DND-41 (cell line): ENCODE measurements at regions not wholly inside any gene's neighbourhood (a gene's known extent, or its start where the extent isn't known, plus 50 kb on each side); places are given as distances from the start of the nearest gene placed in this dataset.

Experiments used
- ATAC-seq: fragments of 200-7000 bp; cut with Tn5 transposase; 3 replicates; pipeline ENCODE4 v1.9.1; 2021; ENCODE audit warnings: low read depth; ENCODE audit not compliant: insufficient read depth
- DNase-seq: peaks from one replicate; pipeline ENCODE4 v3.0.0-alpha.2; 2020
- H2AFZ ChIP-seq: 2 replicates; pipeline ENCODE4 v1.6.0; 2012; ENCODE audit warnings: low read depth, low read length
- H3K27ac ChIP-seq: 2 replicates; pipeline ENCODE4 v1.5.1; 2012; ENCODE audit warnings: low read length, inconsistent platforms
- H3K27me3 ChIP-seq: fragments of 200-600 bp; sonication (generic); 2 replicates; pipeline ENCODE4 v1.6.0; 2012; ENCODE audit warnings: low read length, mild to moderate bottlenecking, inconsistent platforms; ENCODE audit not compliant: insufficient read depth, poor library complexity
- H3K36me3 ChIP-seq: 2 replicates; pipeline ENCODE4 v1.5.1; 2012; ENCODE audit warnings: low read length, inconsistent platforms; ENCODE audit not compliant: insufficient read depth
- H3K4me1 ChIP-seq: 2 replicates; pipeline ENCODE4 v1.5.1; 2012; ENCODE audit warnings: mild to moderate bottlenecking, low read length; ENCODE audit not compliant: insufficient read depth
- H3K4me2 ChIP-seq: 2 replicates; pipeline ENCODE4 v1.6.0; 2012; ENCODE audit warnings: mild to moderate bottlenecking, moderate library complexity, low read length, inconsistent platforms; ENCODE audit not compliant: insufficient read depth
- H3K4me3 ChIP-seq, 2 experiments: fragments of 200-600 bp in 1 of 2; shearing (Covaris generic) in 1 of 2; 2 replicates each; pipeline ENCODE4 v1.5.1; 2012 to 2016; ENCODE audit warnings: inconsistent platforms in 2 of 2, low read length in 2 of 2, mild to moderate bottlenecking in 2 of 2, low read depth in 1 of 2, moderate library complexity in 1 of 2
- H3K79me2 ChIP-seq: 2 replicates; pipeline ENCODE4 v1.6.0; 2012; ENCODE audit warnings: low read length, inconsistent platforms; ENCODE audit not compliant: insufficient read depth
- H3K9ac ChIP-seq: 2 replicates; pipeline ENCODE4 v1.6.0; 2012; ENCODE audit warnings: low read depth, mild to moderate bottlenecking, inconsistent platforms, low read length, moderate library complexity
- H3K9me3 ChIP-seq: 2 replicates; pipeline ENCODE4 v1.5.1; 2012; ENCODE audit warnings: low read length, moderate library complexity, mild to moderate bottlenecking, inconsistent platforms; ENCODE audit not compliant: insufficient read depth, severe bottlenecking
- H4K20me1 ChIP-seq: 2 replicates; pipeline ENCODE4 v1.6.0; 2012; ENCODE audit warnings: low read length; ENCODE audit not compliant: insufficient read depth
- CTCF ChIP-seq: IDR thresholded peaks from 2 replicates; pipeline ENCODE4 v1.5.1; 2012; ENCODE audit warnings: borderline replicate concordance, low read length, moderate library complexity, mild to moderate bottlenecking; ENCODE audit not compliant: poor library complexity, severe bottlenecking; ENCODE audit errors: extremely low read depth
- EZH2 ChIP-seq: IDR thresholded peaks from 3 replicates; pipeline ENCODE4 v1.6.1; 2012; ENCODE audit warnings: borderline replicate concordance, low read depth, mild to moderate bottlenecking, moderate library complexity, low read length, inconsistent platforms; ENCODE audit not compliant: severe bottlenecking

DNA sequence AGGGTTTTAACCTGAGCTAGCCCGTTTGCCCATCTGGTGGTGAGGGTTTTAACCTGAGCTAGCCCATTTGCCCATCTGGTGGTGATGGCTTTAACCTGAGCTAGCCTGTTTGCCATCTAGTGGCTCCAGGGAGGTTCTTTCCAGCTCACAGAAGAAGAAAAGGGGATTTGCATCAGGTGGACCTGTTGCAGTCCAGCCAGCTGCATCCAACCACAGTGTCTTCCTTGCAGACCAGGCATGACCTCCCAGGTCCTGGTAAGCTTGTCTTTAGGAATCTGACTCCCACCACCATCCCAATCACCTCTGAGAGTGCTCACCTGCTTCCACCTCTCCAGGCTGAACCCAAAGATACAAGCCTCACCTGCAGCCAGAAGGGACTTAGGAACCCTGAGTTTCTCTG is 62.4 kb upstream of the EMX2 start:
- no peaks in the 10 kb centered on the region for H3K36me3 ChIP-seq
- no peak overlapping the region for H3K27ac ChIP-seq
- no peak for TF ChIP-seq EZH2
- no peak for TF ChIP-seq CTCF
- no peak overlapping the region for H3K9ac ChIP-seq
- H3K79me2 ChIP-seq: no peaks in the 10 kb centered on the region
- H3K27me3 ChIP-seq: peaks cover 5% of the 10 kb centered on the region
- no peaks in the 10 kb centered on the region for H3K4me1 ChIP-seq
- H3K9me3 ChIP-seq: no peaks in the 10 kb centered on the region
- H2AFZ ChIP-seq: no peak overlapping the region
- DNase-seq (no peak), ATAC-seq (no peak)
- no peaks in the 10 kb centered on the region for H4K20me1 ChIP-seq
- no peak overlapping the region for H3K4me2 ChIP-seq
- H3K4me3 ChIP-seq: no peak overlapping the region

DNA sequence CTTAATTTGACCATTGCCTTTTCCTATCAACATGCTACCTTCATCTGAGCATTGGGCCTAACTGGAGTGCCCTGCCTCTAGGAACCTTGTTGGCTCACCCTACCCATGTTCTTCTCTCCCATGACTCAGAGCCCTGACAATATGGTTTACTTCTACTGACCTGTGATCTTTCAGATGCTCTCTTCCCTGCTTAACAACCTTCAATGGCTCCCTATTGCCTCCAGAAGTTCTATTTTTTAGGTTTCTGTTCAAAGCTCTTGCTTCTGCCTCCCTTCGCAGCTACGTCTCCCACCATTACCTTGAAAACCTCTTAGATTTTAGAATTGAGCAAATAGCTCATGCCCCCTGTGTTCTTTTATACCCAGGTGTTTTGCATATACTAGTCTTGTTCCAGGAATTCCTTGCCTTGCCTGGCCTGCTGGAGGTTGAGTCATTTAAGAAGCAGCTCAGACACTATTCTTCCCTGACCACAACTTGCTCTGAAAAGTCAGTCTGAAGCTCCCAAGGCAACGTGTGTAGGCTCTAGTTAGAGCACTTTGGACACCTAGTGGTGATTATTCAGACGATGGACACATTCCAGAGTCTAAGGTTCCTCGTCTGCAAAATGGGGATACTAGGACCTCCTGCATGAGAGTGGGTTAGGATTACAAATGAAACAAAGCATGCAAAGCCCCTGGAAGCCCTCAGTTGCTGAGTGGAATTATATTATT is 64.4 kb upstream of the EMX2 start:
- no peak overlapping the region for H3K4me3 ChIP-seq
- no peaks in the 10 kb centered on the region for H3K9me3 ChIP-seq
- DNase-seq: no peak
- no peaks in the 10 kb centered on the region for H3K79me2 ChIP-seq
- H3K4me1 ChIP-seq: no peaks in the 10 kb centered on the region
- no peaks in the 10 kb centered on the region for H3K36me3 ChIP-seq
- H3K27ac ChIP-seq: no peak overlapping the region
- H3K4me2 ChIP-seq: no peak overlapping the region
- TF ChIP-seq CTCF (no peak), EZH2 (no peak)
- no peak for ATAC-seq
- H4K20me1 ChIP-seq: no peaks in the 10 kb centered on the region
- no peaks in the 10 kb centered on the region for H3K27me3 ChIP-seq
- no peak overlapping the region for H3K9ac ChIP-seq
- no peak overlapping the region for H2AFZ ChIP-seq

DNA sequence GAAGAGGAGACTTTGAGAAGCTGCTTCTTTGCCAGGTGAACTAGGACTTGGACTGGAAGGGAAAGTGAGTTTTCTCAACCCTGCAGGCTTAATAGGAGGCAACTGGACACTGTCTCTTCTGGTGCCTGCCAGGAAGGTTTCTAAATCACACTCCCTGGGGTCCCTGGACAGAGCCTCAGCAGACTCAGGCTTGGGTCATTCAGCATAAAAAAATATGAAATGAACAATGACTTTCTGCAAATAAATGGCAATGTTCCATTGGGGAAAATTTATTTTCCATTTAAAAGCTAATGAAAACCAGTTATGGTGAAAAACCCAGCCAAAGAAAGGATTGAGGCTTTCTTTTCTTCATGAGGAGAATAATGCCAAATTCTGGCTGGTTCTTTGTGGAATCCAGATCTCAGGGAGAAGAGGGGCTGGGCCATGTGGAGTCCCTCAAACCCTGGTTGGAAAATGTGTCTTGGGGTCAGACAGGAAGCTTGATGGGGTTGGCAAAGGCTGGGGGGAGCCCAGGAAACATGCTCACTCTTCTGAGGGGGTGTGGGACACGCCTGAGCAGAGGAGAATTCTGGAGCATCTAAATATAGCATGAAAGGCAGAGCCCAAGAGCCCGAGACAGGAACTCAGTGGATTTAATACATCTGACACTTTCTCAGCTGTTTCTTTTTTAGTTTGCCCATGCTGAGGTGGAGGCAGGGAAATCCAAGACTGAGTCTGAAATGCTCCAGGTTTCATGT is 65.2 kb upstream of the EMX2 start:
- Histone ChIP-seq H2AFZ (no peak overlapping the region), H3K4me3 (no peak overlapping the region), H3K9me3 (no peaks in the 10 kb centered on the region), H3K4me2 (no peak overlapping the region), H3K4me1 (no peaks in the 10 kb centered on the region), H4K20me1 (no peaks in the 10 kb centered on the region), H3K27me3 (no peaks in the 10 kb centered on the region), H3K79me2 (no peaks in the 10 kb centered on the region), H3K27ac (no peak overlapping the region), H3K36me3 (no peaks in the 10 kb centered on the region), H3K9ac (no peak overlapping the region)
- TF ChIP-seq EZH2 (no peak), CTCF (no peak)
- ATAC-seq (no peak), DNase-seq (no peak)
